ENCODE measurements at regions not wholly inside any gene's neighbourhood (a gene's known extent, or its start where the extent isn't known, plus 50 kb on each side); places are given as distances from the start of the nearest gene placed in this dataset.

DNA sequence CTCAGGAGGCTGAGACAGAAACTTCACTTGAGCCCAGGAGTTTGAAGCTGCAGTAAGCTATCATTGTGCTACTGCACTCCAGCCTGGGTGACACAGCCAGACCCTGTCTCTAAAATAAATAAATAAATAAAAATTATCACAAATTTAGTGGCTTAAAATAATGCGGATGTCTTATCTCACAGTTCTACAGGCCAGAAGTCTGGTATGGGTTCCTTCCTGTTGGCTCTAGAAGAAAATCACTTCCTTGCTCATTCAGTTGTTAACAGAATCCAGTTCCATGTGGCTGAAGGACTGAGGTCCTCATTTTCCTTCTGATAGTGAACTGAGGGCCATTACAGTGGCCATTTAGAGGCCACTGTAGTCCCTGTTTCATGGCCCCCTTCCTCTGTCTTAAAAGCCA lies 94.6 kb upstream of the S1PR1 start:
- Histone ChIP-seq H2AFZ (ENCODE audit: control insufficient read depth, low read depth, low read length) (no peak overlapping the region), H3K9ac (ENCODE audit: control insufficient read depth, insufficient read depth, low read length) (no peak overlapping the region), H3K27ac (ENCODE audit: control insufficient read depth, insufficient read depth) (no peak overlapping the region), H3K4me3 (no peak overlapping the region), H3K4me2 (ENCODE audit: control insufficient read depth, insufficient read depth) (no peak overlapping the region), H3K9me3 (replicated peaks; ENCODE audit: control insufficient read depth, insufficient read depth, low read length) (no peaks in the 10 kb centered on the region), H3K79me2 (ENCODE audit: control insufficient read depth, insufficient read depth, low read length) (no peaks in the 10 kb centered on the region), H3K4me1 (ENCODE audit: control insufficient read depth, insufficient read depth, low read length) (peaks cover 12% of the 10 kb centered on the region), H3K36me3 (ENCODE audit: control insufficient read depth in 2 of 2, insufficient read depth in 2 of 2, low read length in 1 of 2) (no peaks in the 10 kb centered on the region), H3K27me3 (replicated peaks in 1 of 2; ENCODE audit: control insufficient read depth in 2 of 2, insufficient read depth in 2 of 2, low read length in 1 of 2) (no peaks in the 10 kb centered on the region), H4K20me1 (ENCODE audit: control insufficient read depth, insufficient read depth) (no peaks in the 10 kb centered on the region)
- no peak for FAIRE-seq
- in situ Hi-C loops (cut with MboI), result no loop called here
- no peak for DNase-seq (ENCODE audit: low read depth, low spot score)
- ChIA-PET RAD21 (ENCODE audit: unreplicated experiment) (interaction anchor here (0.9 to 1.0 kb wide), 2 partner anchors 32 to 80 kb away, joined by 3 read pairs; no protein-coding TSS in a partner anchor), POLR2A (no interaction called here), CTCF (interaction anchor here (0.6 to 1.4 kb wide), 2 partner anchors 79 to 97 kb away, joined by 3 to 8 read pairs; no protein-coding TSS in a partner anchor), SMC1A (ENCODE audit: uncharacterized antibody, unreplicated experiment) (interaction anchor here (1.1 kb wide), 1 partner anchor 14 kb away, joined by 3 read pairs; no protein-coding TSS in a partner anchor)
- ATAC-seq, result no peak
- intact Hi-C loops (cut with micrococcal nuclease; ENCODE audit: unreplicated experiment), result no loop called here
- BruUV-seq (replicated peaks), result no TSS peak
- 100% methylated on average over 1 of the region's 1 CpG for WGBS (ENCODE audit: insufficient coverage, insufficient replicate concordance, low lambda C conversion rate, missing lambda C conversion rate)
- TF ChIP-seq, protein P1, sequence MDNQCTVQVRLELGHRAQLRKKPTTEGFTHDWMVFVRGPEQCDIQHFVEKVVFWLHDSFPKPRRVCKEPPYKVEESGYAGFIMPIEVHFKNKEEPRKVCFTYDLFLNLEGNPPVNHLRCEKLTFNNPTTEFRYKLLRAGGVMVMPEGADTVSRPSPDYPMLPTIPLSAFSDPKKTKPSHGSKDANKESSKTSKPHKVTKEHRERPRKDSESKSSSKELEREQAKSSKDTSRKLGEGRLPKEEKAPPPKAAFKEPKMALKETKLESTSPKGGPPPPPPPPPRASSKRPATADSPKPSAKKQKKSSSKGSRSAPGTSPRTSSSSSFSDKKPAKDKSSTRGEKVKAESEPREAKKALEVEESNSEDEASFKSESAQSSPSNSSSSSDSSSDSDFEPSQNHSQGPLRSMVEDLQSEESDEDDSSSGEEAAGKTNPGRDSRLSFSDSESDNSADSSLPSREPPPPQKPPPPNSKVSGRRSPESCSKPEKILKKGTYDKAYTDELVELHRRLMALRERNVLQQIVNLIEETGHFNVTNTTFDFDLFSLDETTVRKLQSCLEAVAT (IDR thresholded peaks at IDR 0.05), result no peak

DNA sequence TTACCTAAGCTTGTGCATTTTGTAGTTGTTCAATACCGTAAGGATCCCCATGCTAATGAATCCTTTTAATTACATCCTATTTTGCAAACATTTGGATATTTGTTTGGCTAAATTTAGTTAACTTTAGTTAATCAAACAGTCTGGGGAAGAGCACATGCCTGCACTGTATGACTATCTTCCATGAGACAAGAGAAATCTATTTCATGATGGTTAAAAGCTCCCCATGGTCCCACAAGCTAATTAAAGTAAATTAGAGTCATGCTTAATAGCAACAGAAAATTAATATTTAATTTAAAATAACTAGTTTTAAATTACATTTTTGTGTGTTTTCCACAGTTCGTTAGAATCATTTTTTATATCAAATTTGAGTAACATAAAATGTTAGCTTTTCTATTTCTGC lies 95.4 kb upstream of the S1PR1 start:
- no peaks in the 10 kb centered on the region for H3K79me2 ChIP-seq (ENCODE audit: control insufficient read depth, insufficient read depth, low read length)
- no TSS peak for BruUV-seq (replicated peaks)
- no peak overlapping the region for H3K4me2 ChIP-seq (ENCODE audit: control insufficient read depth, insufficient read depth)
- no peaks in the 10 kb centered on the region for H4K20me1 ChIP-seq (ENCODE audit: control insufficient read depth, insufficient read depth)
- no peak overlapping the region for H3K27ac ChIP-seq (ENCODE audit: control insufficient read depth, insufficient read depth)
- H3K9me3 ChIP-seq (replicated peaks; ENCODE audit: control insufficient read depth, insufficient read depth, low read length), result no peaks in the 10 kb centered on the region
- no peaks in the 10 kb centered on the region for H3K27me3 ChIP-seq (replicated peaks in 1 of 2; ENCODE audit: control insufficient read depth in 2 of 2, insufficient read depth in 2 of 2, low read length in 1 of 2)
- POLR2A ChIA-PET, result interaction anchor here (2.0 kb wide), 1 partner anchor 14 kb away, joined by 11 read pairs; no protein-coding TSS in a partner anchor
- CTCF ChIA-PET, result interaction anchor here (1.4 kb wide), 1 partner anchor 98 kb away, joined by 8 read pairs; no protein-coding TSS in a partner anchor
- in situ Hi-C loops (cut with MboI), result no loop called here
- H3K4me1 ChIP-seq (ENCODE audit: control insufficient read depth, insufficient read depth, low read length), result peaks cover 19% of the 10 kb centered on the region
- no peak for ATAC-seq
- 96% methylated on average over 2 of the region's 2 CpGs for WGBS (ENCODE audit: insufficient coverage, insufficient replicate concordance, low lambda C conversion rate, missing lambda C conversion rate)
- H3K4me3 ChIP-seq, result no peak overlapping the region
- SMC1A ChIA-PET (ENCODE audit: uncharacterized antibody, unreplicated experiment), result interaction anchor here (0.8 to 1.1 kb wide), 5 partner anchors 10 to 147 kb away, joined by 3 to 6 read pairs (median 3); no protein-coding TSS in a partner anchor
- no peak overlapping the region for H3K9ac ChIP-seq (ENCODE audit: control insufficient read depth, insufficient read depth, low read length)
- RAD21 ChIA-PET (ENCODE audit: unreplicated experiment), result interaction anchor here (0.9 to 3.3 kb wide), 4 partner anchors 33 to 299 kb away, joined by 3 to 8 read pairs (median 4); no protein-coding TSS in a partner anchor
- no peak for DNase-seq (ENCODE audit: low read depth, low spot score)
- TF ChIP-seq SMC3 (IDR thresholded peaks at IDR 0.05; ENCODE audit: borderline replicate concordance, low read length) (no peak), NR2C1 (IDR thresholded peaks at IDR 0.05) (no peak), WRNIP1 (IDR thresholded peaks at IDR 0.05; ENCODE audit: borderline replicate concordance, low read depth, low read length) (no peak), CBX3 (IDR thresholded peaks at IDR 0.05; ENCODE audit: borderline replicate concordance, low read depth) (no peak)
- no peaks in the 10 kb centered on the region for H3K36me3 ChIP-seq (ENCODE audit: control insufficient read depth in 2 of 2, insufficient read depth in 2 of 2, low read length in 1 of 2)
- FAIRE-seq, result no peak
- intact Hi-C loops (cut with micrococcal nuclease; ENCODE audit: unreplicated experiment), result no loop called here
- no peak overlapping the region for H2AFZ ChIP-seq (ENCODE audit: control insufficient read depth, low read depth, low read length)
